ENCODE measurements at regions not wholly inside any gene's neighbourhood (a gene's known extent, or its start where the extent isn't known, plus 50 kb on each side); places are given as distances from the start of the nearest gene placed in this dataset.

- no peak for ATAC-seq
- Histone ChIP-seq H3K27ac (ENCODE audit: low read length) (no peak overlapping the region), H3K36me3 (ENCODE audit: control insufficient read depth, insufficient read depth, low read length) (no peaks in the 10 kb centered on the region), H3K4me3 (ENCODE audit: low read length) (no peak overlapping the region), H3K9me3 (ENCODE audit: control insufficient read depth, insufficient read depth, low read length) (peaks cover 3% of the 10 kb centered on the region), H3K27me3 (ENCODE audit: control insufficient read depth, insufficient read depth, low read length) (no peaks in the 10 kb centered on the region), H3K4me1 (ENCODE audit: control insufficient read depth, insufficient read depth, low read length) (no peaks in the 10 kb centered on the region)
- WGBS (ENCODE audit: insufficient coverage): 85% methylated on average over 3 of the region's 3 CpGs
- Mint-ChIP-seq H3K9me3 (peaks cover 4 to 5% of the 10 kb centered on the region in 2 donors), H3K27me3 (ENCODE audit: low read depth in 2 of 2) (no peaks in the 10 kb centered on the region), H3K4me1 (no peaks in the 10 kb centered on the region), H3K4me3 (no peak overlapping the region), H3K27ac (no peak overlapping the region), H3K36me3 (no peaks in the 10 kb centered on the region)
- no peak for DNase-seq
- intact Hi-C loops (cut with micrococcal nuclease): no loop called here
- no peak for TF ChIP-seq CTCF (IDR thresholded peaks at IDR 0.05)
These were observed 273.4 kb upstream of the CDH7 start for GRCh38 chr18:65477455-65477854.

GRCh38 chr18:65468881-65469280, 281.9 kb upstream of the CDH7 start:
- Mint-ChIP-seq H3K4me3 (no peak overlapping the region), H3K9me3 (peaks cover 7 to 9% of the 10 kb centered on the region in 2 donors), H3K27ac (no peak overlapping the region), H3K4me1 (no peaks in the 10 kb centered on the region), H3K36me3 (peaks cover 3% of the 10 kb centered on the region), H3K27me3 (ENCODE audit: low read depth in 2 of 2) (no peaks in the 10 kb centered on the region)
- no peaks in the 10 kb centered on the region for H3K27me3 ChIP-seq (ENCODE audit: control insufficient read depth, insufficient read depth, low read length)
- no peak for DNase-seq
- 77% methylated on average over 3 of the region's 3 CpGs for WGBS (ENCODE audit: insufficient coverage)
- no peak overlapping the region for H3K4me3 ChIP-seq (ENCODE audit: low read length)
- no peak for TF ChIP-seq CTCF (IDR thresholded peaks at IDR 0.05)
- H3K27ac ChIP-seq (ENCODE audit: low read length): no peak overlapping the region
- H3K9me3 ChIP-seq (ENCODE audit: control insufficient read depth, insufficient read depth, low read length): no peaks in the 10 kb centered on the region
- ATAC-seq: no peak
- intact Hi-C loops (cut with micrococcal nuclease): no loop called here
- H3K4me1 ChIP-seq (ENCODE audit: control insufficient read depth, insufficient read depth, low read length): no peaks in the 10 kb centered on the region
- H3K36me3 ChIP-seq (ENCODE audit: control insufficient read depth, insufficient read depth, low read length): no peaks in the 10 kb centered on the region

GRCh38 chr18:65464361-65464760, 286.5 kb upstream of the CDH7 start:
- no peak for ATAC-seq
- H3K4me1 Mint-ChIP-seq: no peaks in the 10 kb centered on the region
- Histone ChIP-seq H3K27ac (ENCODE audit: low read length) (no peak overlapping the region), H3K4me1 (ENCODE audit: control insufficient read depth, insufficient read depth, low read length) (no peaks in the 10 kb centered on the region), H3K4me3 (ENCODE audit: low read length) (no peak overlapping the region), H3K27me3 (ENCODE audit: control insufficient read depth, insufficient read depth, low read length) (no peaks in the 10 kb centered on the region), H3K36me3 (ENCODE audit: control insufficient read depth, insufficient read depth, low read length) (no peaks in the 10 kb centered on the region), H3K9me3 (ENCODE audit: control insufficient read depth, insufficient read depth, low read length) (no peaks in the 10 kb centered on the region)
- 69% methylated on average over 1 of the region's 1 CpG for WGBS (ENCODE audit: insufficient coverage)
- H3K9me3 Mint-ChIP-seq: peaks cover 7 to 14% of the 10 kb centered on the region in 2 donors
- intact Hi-C loops (cut with micrococcal nuclease): no loop called here
- H3K4me3 Mint-ChIP-seq: no peak overlapping the region
- no peaks in the 10 kb centered on the region for H3K27me3 Mint-ChIP-seq (ENCODE audit: low read depth in 2 of 2)
- DNase-seq: no peak
- peaks cover 13% of the 10 kb centered on the region for H3K36me3 Mint-ChIP-seq
- H3K27ac Mint-ChIP-seq: no peak overlapping the region
- TF ChIP-seq CTCF (IDR thresholded peaks at IDR 0.05): no peak

GRCh38 chr18:65459741-65460140, 291.1 kb upstream of the CDH7 start:
- Mint-ChIP-seq H3K9me3 (peaks cover 4 to 12% of the 10 kb centered on the region in 2 donors), H3K36me3 (peaks cover 13% of the 10 kb centered on the region), H3K4me3 (no peak overlapping the region), H3K4me1 (no peaks in the 10 kb centered on the region), H3K27ac (no peak overlapping the region), H3K27me3 (ENCODE audit: low read depth in 2 of 2) (no peaks in the 10 kb centered on the region)
- Histone ChIP-seq H3K4me1 (ENCODE audit: control insufficient read depth, insufficient read depth, low read length) (no peaks in the 10 kb centered on the region), H3K4me3 (ENCODE audit: low read length) (no peak overlapping the region), H3K36me3 (ENCODE audit: control insufficient read depth, insufficient read depth, low read length) (no peaks in the 10 kb centered on the region), H3K9me3 (ENCODE audit: control insufficient read depth, insufficient read depth, low read length) (no peaks in the 10 kb centered on the region), H3K27me3 (ENCODE audit: control insufficient read depth, insufficient read depth, low read length) (no peaks in the 10 kb centered on the region), H3K27ac (ENCODE audit: low read length) (no peak overlapping the region)
- TF ChIP-seq CTCF (IDR thresholded peaks at IDR 0.05): no peak
- 88% methylated on average over 1 of the region's 3 CpGs for WGBS (ENCODE audit: insufficient coverage)
- ATAC-seq (no peak), DNase-seq (no peak)
- intact Hi-C loops (cut with micrococcal nuclease): no loop called here

All from natural killer cell (primary cell).